ENCODE measurements at regions not wholly inside any gene's neighbourhood (a gene's known extent, or its start where the extent isn't known, plus 50 kb on each side); places are given as distances from the start of the nearest gene placed in this dataset.

DNA sequence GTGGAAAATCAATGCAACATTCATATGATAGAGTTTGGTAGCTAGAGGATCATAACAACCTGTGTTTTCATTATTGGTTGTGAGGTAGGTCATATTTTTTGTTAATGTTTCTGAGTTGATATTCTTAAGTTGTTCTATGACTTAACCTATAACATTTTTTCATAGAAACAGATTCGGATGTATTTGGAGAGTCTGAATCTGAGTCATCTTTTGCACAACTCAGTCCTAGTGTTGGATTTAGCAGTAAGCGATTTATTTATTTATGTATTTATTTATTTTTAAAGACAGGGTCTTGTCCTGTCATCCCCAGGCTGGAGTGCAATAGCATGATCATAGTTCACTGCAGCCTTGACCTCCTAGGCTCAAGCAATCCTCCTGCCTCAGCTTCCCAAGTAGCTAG lies 292.8 kb upstream of the ZNF717 start:
- DNase-seq (ENCODE audit: low spot score) (no peak), ATAC-seq (ENCODE audit: insufficient number of reproducible peaks, low FRiP score, low read depth) (no peak)
- TF ChIP-seq, protein P1, sequence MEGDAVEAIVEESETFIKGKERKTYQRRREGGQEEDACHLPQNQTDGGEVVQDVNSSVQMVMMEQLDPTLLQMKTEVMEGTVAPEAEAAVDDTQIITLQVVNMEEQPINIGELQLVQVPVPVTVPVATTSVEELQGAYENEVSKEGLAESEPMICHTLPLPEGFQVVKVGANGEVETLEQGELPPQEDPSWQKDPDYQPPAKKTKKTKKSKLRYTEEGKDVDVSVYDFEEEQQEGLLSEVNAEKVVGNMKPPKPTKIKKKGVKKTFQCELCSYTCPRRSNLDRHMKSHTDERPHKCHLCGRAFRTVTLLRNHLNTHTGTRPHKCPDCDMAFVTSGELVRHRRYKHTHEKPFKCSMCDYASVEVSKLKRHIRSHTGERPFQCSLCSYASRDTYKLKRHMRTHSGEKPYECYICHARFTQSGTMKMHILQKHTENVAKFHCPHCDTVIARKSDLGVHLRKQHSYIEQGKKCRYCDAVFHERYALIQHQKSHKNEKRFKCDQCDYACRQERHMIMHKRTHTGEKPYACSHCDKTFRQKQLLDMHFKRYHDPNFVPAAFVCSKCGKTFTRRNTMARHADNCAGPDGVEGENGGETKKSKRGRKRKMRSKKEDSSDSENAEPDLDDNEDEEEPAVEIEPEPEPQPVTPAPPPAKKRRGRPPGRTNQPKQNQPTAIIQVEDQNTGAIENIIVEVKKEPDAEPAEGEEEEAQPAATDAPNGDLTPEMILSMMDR (IDR thresholded peaks at IDR 0.05) = no peak
- Histone ChIP-seq H3K4me1 (ENCODE audit: control insufficient read depth in 1 of 2, low read depth in 2 of 2) (no peaks in the 10 kb centered on the region), H3K9me3 (no peaks in the 10 kb centered on the region), H3K36me3 (no peaks in the 10 kb centered on the region), H3K4me3 (no peak overlapping the region), H3K27ac (no peak overlapping the region), H3K27me3 (replicated peaks; ENCODE audit: insufficient read depth) (no peaks in the 10 kb centered on the region)

DNA sequence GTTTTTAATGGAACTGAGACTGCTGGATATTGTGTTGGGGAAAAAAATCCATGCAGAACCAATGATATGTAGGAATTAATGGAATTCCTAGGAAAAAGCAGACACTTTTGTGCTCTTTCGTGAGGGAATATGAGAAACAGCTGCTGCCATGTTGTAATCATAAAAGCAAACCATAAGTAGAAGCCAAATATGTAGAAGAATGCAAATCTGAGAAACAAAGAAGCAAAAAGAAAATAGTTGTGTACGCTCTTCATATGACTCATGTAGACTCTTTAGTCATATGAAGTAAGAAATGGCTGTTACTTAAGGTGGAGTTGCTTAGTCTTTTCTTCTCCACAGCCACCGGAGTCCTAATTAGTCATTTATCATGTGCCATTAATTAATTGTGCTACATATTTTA lies 298.6 kb upstream of the ZNF717 start:
- Histone ChIP-seq H3K27ac (no peak overlapping the region), H3K9me3 (peaks cover 4% of the 10 kb centered on the region), H3K27me3 (replicated peaks; ENCODE audit: insufficient read depth) (no peaks in the 10 kb centered on the region), H3K4me1 (ENCODE audit: control insufficient read depth in 1 of 2, low read depth in 2 of 2) (no peaks in the 10 kb centered on the region), H3K36me3 (no peaks in the 10 kb centered on the region), H3K4me3 (no peak overlapping the region)
- DNase-seq (ENCODE audit: low spot score) (no peak), ATAC-seq (ENCODE audit: insufficient number of reproducible peaks, low FRiP score, low read depth) (no peak)
- TF ChIP-seq, protein P1 (IDR thresholded peaks at IDR 0.05) = no peak

DNA sequence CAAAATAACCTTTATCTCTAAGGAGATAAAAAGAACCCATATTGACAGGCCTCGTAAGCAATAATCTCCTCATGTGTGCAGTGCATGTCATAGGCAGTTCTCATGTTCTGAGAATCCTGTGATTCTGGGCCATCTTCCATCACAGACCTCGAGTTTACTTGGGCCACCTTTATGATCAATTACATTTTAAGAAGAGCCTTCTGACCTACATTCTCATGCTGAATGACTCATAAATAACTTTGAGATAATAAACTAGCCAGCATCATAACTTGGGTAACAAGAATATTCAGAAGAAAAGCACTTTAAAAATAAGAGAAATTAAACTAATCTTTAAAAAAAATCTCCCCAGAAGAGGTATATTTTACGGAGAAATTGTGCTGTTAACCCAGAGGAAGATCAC lies 310.7 kb upstream of the ZNF717 start:
- TF ChIP-seq, protein P1 (IDR thresholded peaks at IDR 0.05) = no peak

DNA sequence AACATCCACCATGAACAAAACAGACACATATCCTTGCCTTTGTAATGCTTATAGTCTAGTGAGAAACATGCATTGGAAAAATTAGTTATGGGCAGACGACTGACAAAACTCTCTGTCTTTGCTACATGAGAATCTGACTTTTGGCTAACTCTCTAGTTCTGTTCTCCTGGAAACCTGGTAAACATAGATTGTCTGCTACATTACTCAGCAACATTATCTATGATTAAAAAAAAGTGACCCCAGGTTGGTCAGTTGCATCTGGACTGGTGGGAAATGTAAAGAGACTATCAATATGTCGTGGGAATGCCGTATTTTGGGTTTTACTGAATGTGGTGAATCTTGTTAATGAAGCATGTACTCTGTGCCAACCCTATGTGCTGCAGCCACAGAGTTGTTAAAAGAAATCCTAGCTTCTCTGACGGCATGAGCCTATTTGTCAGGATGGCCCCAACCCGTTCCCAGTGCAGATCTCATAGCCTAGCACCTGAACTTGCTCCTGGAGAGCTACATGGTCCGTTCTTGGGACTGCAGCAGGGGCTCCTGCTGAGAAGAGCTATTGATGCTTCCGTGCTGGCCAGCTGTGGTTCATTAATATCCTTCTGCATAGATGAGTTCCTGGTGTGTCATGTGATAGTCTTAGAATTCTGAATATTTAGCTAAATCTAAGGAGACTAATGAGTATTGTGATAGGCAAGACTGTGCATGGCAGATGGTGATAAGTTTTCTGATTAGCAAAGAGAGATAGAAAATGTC lies 311.7 kb upstream of the ZNF717 start:
- H3K9me3 ChIP-seq = no peaks in the 10 kb centered on the region
- TF ChIP-seq, protein P1 (IDR thresholded peaks at IDR 0.05) = no peak
- no peaks in the 10 kb centered on the region for H3K27me3 ChIP-seq (replicated peaks; ENCODE audit: insufficient read depth)
- H3K27ac ChIP-seq = no peak overlapping the region
- no peaks in the 10 kb centered on the region for H3K4me1 ChIP-seq (ENCODE audit: control insufficient read depth in 1 of 2, low read depth in 2 of 2)
- ATAC-seq (ENCODE audit: insufficient number of reproducible peaks, low FRiP score, low read depth) (no peak), DNase-seq (ENCODE audit: low spot score) (no peak)
- H3K36me3 ChIP-seq = no peaks in the 10 kb centered on the region
- no peak overlapping the region for H3K4me3 ChIP-seq

More for the DNA sequence above, 310.7 kb upstream of the ZNF717 start:
- no peak overlapping the region for H3K27ac ChIP-seq
- H3K4me3 ChIP-seq = no peak overlapping the region
- no peaks in the 10 kb centered on the region for H3K27me3 ChIP-seq (replicated peaks; ENCODE audit: insufficient read depth)
- ATAC-seq (ENCODE audit: insufficient number of reproducible peaks, low FRiP score, low read depth) (no peak), DNase-seq (ENCODE audit: low spot score) (no peak)
- no peaks in the 10 kb centered on the region for H3K4me1 ChIP-seq (ENCODE audit: control insufficient read depth in 1 of 2, low read depth in 2 of 2)
- no peaks in the 10 kb centered on the region for H3K9me3 ChIP-seq
- no peaks in the 10 kb centered on the region for H3K36me3 ChIP-seq

DNA sequence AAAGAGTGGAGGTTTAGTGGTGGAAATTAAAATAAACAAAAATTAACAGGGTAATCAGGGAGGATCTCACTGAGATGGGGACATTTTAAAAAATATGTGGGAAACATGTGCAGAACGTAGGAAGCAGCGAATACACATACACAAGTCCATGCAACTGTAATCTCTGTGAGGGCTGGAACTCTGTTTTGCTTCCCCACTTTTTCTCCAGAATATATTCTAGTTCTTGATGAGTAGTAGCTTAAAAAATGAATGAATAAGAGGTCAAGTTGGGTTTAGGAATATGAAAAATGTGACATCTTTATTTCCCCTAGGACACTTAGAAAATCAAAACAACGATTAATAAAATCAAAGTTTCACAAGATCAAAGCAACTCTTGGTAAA lies 312.2 kb upstream of the ZNF717 start:
- no peaks in the 10 kb centered on the region for H3K36me3 ChIP-seq
- ATAC-seq (ENCODE audit: insufficient number of reproducible peaks, low FRiP score, low read depth) = no peak
- no peaks in the 10 kb centered on the region for H3K9me3 ChIP-seq
- no peak overlapping the region for H3K27ac ChIP-seq
- no peaks in the 10 kb centered on the region for H3K4me1 ChIP-seq (ENCODE audit: control insufficient read depth in 1 of 2, low read depth in 2 of 2)
- TF ChIP-seq, protein P1 (IDR thresholded peaks at IDR 0.05) = no peak
- H3K27me3 ChIP-seq (replicated peaks; ENCODE audit: insufficient read depth) = no peaks in the 10 kb centered on the region
- no peak for DNase-seq (ENCODE audit: low spot score)
- no peak overlapping the region for H3K4me3 ChIP-seq

Data from thoracic aorta (tissue), 2 donors.